NOMO-1 treated with dmso at 0.1 percent for 144 hours (cell line): ENCODE measurements at regions not wholly inside any gene's neighbourhood (a gene's known extent, or its start where the extent isn't known, plus 50 kb on each side); places are given as distances from the start of the nearest gene placed in this dataset.

Source experiments
- DNase-seq: peaks from one replicate; lab custom pipeline; 2025; ENCODE audit not compliant: unreplicated experiment; lab: John Stamatoyannopoulos, UW

- DNase-seq = no peak
Observed at GRCh38 chr2:172200495-172201085, 97.9 kb upstream of the DLX2 start.

- no peak for DNase-seq
Observed at GRCh38 chr2:172204309-172204708, 101.6 kb upstream of the DLX2 start.

DNA sequence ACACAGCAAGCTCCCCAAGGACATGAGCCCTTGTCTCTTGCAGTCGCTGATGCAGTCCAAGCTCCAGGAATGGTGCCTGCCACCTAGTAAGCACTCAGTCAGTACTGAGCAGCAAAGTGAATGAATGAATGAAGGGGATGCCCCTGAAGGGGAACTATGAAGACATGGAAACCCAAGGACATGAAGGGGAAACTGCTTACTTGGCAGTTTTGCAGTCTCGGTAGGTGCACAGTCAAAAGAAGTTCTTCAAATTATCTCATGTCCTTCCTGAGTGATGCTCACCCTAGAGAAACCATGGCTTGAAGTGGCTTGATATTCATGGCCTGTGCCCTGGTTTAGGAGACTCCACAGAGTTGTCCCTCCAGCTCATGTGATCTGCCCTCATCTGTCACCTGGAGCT, 102.1 kb upstream of the DLX2 start:
- DNase-seq = no peak

GRCh38 chr2:172205292-172205691, 102.6 kb upstream of the DLX2 start:
- DNase-seq = no peak

DNA sequence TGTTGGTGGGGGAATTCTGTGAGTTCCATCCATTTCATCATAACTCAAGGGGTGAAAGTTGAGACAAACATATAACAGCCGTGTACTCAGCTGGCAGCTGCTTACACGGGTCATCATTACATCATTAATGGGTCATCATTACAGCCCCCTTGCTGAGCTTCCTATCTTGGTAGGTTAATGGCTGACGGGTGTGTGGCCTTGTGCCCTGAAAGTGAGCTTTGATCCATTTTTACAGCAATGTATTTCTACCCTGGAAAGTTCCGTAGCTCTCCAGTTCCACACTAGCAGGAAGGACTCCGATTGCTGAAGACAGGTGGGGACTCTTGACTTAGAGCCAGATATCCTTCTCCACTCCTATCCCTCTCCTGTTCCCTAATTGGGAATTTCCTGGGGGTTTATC, 105.2 kb upstream of the DLX2 start:
- DNase-seq = no peak

DNA sequence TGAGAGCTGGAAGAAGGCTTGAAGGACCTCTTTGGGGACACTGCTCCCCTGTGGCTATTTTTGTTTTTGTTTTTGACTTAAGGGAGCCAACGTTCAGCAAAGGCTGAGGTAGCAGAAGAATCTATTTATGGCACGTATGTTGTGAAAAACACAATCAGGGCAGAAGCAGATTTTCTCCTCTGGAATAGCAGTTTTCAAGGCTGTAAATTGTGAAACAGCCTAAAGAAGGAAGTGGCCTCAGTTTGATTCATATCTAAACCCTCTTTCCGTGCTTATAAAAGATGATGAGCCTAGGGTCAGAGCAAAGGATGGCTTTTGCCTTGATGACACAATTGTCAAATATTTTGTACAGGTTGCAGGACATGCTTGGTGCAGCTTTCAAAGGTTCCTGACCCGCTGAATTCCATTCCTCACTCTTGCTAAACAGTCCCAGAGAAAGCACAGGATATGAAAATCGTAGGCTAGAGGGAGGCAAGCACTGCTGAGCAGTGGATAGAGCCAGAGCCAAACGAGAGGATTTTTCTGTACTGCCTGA, 106.2 kb upstream of the DLX2 start:
- DNase-seq = peak; percentile 81

DNA sequence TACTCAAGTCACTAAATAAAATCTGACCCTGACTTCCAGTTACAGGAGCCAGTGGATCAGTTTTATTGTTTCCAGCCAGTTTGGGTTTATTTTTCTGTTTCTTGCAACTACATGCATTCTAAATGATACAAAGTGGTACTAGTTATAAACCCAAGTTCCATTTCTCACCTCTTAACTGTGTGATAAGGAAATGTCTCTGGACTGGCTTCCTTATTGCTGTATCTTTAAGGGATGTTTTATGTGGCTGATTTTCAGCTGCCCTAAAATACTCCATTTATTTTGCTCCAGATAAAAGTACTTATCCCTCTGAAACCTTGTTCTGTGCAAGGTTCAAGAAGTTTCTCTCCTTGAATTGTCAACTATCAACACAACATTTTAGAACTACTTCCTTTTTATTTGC, 107.9 kb upstream of the DLX2 start:
- no peak for DNase-seq

- DNase-seq = no peak
Observed at GRCh38 chr2:172211512-172211911, 108.8 kb upstream of the DLX2 start.

DNA sequence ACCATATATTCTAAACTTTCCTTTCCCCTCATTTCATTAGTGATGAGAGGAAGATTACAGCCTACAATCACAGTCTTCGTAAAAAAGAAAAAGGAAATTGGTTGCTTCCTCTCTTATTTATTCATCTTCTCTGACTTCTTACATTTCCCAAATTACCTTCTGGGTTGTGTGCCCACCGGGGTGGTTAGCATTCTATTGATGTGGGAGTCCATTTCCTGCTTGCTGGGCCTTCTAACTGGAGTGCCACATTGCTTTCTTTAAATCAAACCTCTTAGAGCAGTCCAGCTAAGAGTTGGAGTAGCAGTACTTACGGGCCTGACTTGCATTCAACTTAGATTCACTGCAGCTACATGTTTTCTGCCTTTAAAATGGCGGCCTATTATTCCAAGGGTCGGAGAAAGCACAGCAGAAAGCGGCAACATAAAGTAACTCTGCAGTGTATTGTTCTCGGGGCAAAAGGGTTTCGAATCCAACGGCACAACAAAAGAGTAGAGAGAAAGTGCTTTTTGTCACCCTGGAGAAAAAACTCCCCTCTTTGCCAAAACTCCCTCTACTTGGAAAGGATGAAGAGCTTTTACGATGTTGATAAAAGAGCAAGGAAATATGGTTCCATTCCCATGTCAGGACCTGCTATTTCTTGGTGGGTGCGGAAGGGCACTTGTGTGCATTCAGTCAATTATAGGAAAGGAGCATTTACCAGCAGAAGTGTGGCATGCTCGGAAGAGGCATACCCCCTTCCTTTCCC, 110.6 kb upstream of the DLX2 start:
- no peak for DNase-seq

- no peak for DNase-seq
Observed at GRCh38 chr2:172214252-172214651, 111.6 kb upstream of the DLX2 start.

DNA sequence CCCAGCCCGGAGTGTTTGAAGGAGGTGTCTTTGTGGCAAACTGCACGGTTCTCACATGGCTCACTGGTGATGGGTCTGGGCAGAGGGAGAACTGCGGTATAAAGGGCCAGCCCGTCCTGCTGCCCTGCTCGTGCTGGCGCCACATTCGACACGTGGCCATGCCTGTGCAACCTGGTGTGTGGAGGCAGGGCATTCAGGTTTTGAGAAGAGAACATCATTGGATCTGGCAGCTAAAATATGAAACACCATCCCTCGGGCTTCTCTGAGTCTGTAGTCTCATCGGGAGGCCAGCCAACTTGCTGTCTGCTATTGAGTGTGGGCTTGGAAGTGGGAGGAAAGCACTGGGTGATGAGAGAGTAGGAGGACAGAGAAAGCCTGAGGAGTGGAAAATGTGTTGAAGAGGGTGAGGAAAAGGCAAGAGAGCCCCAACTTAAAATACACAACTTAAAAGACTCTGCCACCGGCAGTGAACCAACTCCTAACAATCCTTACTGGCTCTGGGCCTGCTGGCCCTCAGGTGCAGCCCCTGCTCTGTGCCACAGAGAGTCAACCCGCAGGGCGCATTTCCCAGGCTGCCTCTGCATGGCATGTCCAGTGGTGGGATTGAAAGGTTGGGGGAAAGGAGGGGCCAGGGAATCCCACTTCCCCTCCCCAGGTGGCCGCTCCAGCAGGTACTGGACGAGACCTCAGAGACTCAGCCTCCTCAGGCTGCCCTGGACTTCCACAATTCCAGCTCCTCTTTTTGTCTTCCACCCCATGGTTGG, 112.7 kb upstream of the DLX2 start:
- DNase-seq = no peak

GRCh38 chr2:172215936-172216335, 113.2 kb upstream of the DLX2 start:
- DNase-seq = no peak

DNA sequence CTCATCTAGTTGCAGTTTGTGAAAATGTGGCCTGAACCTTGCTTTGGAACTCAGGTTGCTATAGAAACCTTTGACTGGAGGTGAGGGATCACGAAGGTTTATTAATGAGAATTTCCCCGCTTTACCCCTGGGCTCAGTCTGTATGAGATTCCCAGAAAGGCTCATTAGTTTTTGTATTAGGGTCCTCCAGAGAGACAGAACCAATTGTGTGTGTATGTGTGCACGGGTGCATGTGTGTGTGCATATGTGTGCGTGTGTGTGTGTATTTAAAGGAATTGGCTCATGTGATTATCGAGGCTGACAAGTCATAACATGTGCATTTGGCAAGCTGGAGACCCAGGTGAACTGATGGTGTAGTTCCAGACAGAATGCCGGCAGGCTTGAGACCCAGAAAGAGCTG, 113.8 kb upstream of the DLX2 start:
- DNase-seq = no peak

DNA sequence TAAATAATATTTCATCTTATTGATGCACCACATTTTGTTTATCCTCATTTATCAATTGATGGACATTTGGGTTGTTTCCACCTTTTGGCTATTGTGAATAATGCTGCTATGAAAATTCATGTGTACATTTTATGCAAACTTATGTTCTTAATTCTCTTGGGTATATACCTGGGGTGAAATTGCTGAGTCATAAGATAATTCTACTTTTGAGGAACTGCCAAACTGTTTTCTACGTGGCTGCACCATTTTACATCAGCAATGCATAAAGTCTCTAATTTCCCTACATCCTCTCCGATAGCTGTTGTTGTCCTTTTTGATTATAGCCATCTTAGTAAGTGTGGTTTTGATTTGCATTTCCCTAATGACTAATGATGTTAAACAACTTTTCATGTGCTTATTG, 116.5 kb upstream of the DLX2 start:
- no peak for DNase-seq

GRCh38 chr2:172220121-172220520, 117.4 kb upstream of the DLX2 start:
- no peak for DNase-seq

DNA sequence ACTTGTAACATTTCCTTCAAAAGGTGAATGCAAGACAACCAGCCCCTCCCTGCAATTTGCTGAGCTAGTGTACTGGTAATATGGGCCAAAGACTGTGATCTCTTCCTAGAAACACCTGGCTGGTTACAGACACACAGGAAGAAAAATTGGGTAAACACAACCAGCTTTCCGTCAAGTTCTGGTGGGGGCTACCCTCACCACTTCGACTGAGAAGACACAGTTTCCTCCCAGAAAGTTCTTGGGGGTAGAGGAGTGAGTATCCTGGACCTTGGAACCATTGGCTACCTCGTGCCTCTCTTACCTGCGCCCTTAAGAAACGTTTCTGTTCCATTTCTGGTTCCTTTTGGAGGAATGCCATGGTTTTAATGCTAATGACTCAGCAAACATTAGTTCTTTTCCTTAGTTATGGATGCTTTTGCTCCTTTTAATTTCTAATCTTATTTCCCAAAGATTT, 120.9 kb upstream of the DLX2 start:
- DNase-seq = no peak

- DNase-seq = no peak
Observed at GRCh38 chr2:172225786-172226185, 123.1 kb upstream of the DLX2 start.

DNA sequence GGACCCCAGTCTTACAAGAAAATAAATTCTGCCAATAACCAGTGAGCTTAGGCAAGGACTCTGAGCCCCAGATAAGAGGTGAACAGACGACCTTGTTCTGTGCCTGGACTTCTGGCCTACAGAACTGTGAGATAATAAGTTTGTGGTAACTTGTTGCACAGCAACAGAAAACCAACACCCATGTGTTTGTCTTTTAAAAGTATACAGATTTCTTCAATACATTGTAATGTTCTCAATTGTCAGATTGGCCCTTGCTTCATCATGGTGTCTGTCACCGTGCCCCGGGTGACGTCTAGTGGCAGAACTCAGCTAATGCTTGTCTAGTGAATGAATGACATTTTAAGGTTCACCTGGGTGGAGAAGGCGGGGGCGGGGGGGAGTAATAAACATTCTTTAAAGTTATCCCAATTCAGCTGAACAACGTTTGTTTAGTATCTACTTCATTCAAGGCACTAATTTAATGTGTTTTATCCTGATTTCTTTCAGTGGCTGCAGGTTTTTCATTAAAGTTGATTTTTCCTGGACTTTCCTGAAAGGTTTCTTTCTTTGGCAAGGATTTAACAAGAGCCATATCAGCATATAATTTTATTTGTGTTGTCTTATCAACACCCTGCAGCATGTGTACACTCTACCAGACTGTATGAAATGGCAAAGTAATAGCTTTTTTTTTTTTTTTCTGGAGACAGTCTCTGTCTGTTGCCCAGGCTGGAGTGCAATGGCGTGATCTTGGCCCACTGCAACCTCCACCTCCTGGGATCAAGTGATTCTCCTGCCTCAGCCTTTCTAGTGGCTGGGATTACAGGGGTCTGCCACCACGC, 123.8 kb upstream of the DLX2 start:
- no peak for DNase-seq

GRCh38 chr2:172227719-172228118, 125.0 kb upstream of the DLX2 start:
- no peak for DNase-seq

DNA sequence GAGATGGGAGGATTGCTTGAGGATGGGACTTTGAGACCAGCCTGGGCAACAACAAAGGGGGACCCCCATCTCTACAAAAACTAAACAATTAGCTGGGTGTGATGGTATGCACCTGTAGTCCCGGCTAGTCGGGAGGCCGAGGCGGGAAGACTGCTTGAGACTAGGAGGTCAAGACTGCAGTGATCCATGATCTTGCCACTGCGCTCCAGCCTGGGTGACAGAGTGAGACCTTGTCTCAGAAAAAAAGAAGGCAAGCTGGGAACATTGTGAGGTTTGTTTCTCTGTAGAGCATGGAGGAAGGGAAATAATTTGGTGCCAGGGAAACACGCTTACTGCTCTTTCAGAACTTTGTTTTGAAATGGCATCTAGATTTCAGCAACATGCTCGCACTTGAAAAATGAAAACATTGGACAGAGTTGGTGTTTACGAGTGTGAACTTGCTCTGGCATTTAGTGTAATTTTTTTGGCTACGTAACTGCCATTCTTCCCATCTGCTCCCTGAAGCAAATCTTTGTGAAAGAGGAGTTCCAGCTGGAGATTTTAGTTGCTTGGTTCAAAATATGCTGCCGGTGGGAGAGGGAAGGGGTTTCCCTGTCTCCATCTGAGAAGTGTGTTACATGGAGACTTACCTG, 125.6 kb upstream of the DLX2 start:
- DNase-seq = no peak

GRCh38 chr2:172229125-172229524, 126.4 kb upstream of the DLX2 start:
- DNase-seq = no peak
